Activated CD8-positive, alpha-beta memory T cell treated with anti-CD3 and anti-CD28 coated beads, Interleukin-2, amount 50 U/mL, for 24 hours (primary cell): ENCODE measurements at regions not wholly inside any gene's neighbourhood (a gene's known extent, or its start where the extent isn't known, plus 50 kb on each side); places are given as distances from the start of the nearest gene placed in this dataset.
"Not testable (repeated sequence)": the region's sequence is repeated elsewhere in the genome, so short reads cannot be mapped to it uniquely, and the experiment has no call there.

Source experiments
- DNase-seq: peaks from one replicate; pipeline ENCODE4 v3.0.0-alpha.2; 2020; ENCODE audit errors: extremely low read depth

DNA sequence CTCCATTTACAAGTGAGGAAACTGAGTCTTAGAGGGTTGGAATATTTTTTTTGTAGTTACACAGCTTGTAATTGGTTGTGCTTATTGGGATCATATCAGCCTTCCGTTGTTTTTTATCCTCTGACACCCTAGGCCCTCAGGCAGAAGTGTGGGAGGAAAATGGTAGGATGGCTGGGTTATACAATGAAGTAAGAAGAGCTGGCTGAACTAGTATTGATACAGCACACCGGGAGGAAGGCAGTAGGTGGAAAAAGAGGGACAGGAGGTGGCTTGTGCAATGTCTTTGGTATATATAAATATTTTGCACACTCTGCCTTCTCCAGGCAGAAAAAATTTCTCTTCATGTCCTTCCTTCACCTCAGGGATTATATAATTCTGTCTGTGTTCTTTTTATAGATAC, 214.3 kb upstream of the SGO1 start:
- DNase-seq: no peak

DNA sequence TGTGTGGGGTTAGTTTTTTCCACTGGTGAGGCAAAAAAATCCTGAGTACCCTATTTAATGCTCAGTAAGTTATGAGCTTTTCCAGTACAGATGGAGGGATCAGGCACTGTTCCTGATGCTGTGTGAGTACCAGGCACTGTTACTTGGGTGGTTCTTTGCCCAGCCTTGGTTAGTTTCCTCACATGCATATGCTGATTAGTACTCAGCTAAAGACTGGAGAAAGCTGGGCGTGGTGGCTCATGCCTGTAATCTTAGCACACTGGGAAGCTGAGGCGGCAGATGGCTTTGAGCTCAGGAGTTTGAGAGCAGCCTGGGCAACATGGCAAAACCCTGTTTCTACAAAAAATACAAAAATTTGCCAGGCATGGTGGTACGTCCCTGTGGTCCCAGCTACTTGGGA, 210.3 kb upstream of the SGO1 start:
- DNase-seq: no peak

DNA sequence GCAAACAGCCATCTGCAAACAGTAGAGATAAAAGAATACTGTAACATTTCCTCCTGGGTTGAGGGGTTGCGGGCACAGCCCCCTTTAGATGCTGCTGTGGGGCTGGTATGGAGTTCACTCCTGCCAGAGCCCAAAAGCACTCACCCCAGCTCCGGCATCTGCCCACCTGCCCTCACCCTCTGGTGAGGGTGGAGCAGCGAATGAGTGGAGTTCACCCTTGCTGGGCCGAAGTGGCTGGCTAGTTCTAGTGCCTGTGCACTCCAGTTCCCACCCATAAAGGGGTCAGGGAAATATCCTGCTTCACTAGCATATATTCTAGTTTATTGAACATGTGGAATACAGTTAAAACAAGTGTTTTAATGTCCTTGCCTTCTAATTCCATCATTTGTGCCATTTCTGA, 209.7 kb upstream of the SGO1 start:
- DNase-seq: no peak

GRCh38 chr3:20394243-20394642, 208.2 kb upstream of the SGO1 start:
- no peak for DNase-seq

- no peak for DNase-seq
Measured at GRCh38 chr3:20391644-20392043, 205.6 kb upstream of the SGO1 start.

GRCh38 chr3:20388971-20389370, 203.0 kb upstream of the SGO1 start:
- no peak for DNase-seq

DNA sequence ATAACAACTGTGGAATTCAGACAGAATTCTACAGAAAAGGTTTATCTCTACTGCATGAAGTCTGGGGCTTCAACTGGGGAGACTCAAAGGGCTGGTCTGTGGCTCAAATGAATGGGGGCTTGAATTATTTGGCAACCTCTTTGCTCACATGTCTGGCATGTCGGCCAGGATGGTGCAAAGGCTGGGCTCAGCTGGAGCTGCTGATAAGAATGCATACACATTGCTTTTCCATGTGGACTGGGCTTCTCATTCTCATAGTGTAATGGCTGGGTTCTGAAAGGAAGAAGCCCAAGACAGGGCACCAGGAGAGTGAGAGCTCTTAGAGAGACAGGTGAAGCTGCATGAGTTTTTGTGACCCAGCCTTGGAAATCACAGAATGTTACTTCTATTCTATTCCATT, 194.3 kb upstream of the SGO1 start:
- no peak for DNase-seq

DNA sequence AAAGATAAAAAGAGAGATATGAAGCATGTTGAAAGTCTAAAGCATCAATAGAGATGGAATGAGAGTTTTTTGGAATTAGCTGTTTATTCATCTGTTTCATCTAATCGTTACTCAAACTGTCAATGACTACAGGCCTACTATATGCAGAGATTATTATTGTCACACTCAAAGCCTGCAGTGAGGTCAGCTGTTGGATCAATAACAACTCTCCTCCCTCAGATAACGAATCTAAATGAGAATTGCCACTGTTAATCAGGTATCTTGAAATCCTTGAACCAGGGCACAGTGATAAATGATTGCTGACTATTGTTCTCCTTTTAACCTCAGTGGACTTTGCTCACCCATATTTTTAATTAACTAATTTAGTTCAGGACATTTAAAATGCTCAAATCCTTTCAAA, 192.3 kb upstream of the SGO1 start:
- DNase-seq: no peak

DNA sequence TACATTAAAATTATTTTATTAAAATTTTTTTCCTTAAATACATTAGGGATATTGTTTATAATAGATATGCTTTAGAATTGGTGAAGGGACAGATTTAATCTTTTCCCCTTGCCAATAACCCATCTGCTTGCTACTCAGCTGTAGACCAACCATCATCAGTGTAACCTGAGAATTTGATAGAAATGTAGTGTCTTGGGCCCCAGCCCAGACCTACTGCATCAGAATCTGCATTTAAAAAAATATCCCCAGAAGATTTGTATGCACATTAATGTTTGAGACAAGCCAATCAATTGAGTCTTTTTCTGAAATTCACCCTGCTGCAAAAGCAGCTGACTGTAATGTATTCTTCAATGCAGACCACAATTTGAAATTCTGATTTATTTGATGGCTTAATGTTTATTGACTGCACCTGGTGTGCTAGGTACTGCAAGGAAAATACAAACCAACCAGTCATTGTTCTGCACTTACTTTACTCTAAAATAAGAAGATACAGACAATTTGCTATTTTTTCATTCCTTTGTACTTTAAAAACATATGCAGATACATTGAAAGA, 190.7 kb upstream of the SGO1 start:
- DNase-seq: no peak

GRCh38 chr3:20375302-20375701, 189.3 kb upstream of the SGO1 start:
- DNase-seq: no peak

DNA sequence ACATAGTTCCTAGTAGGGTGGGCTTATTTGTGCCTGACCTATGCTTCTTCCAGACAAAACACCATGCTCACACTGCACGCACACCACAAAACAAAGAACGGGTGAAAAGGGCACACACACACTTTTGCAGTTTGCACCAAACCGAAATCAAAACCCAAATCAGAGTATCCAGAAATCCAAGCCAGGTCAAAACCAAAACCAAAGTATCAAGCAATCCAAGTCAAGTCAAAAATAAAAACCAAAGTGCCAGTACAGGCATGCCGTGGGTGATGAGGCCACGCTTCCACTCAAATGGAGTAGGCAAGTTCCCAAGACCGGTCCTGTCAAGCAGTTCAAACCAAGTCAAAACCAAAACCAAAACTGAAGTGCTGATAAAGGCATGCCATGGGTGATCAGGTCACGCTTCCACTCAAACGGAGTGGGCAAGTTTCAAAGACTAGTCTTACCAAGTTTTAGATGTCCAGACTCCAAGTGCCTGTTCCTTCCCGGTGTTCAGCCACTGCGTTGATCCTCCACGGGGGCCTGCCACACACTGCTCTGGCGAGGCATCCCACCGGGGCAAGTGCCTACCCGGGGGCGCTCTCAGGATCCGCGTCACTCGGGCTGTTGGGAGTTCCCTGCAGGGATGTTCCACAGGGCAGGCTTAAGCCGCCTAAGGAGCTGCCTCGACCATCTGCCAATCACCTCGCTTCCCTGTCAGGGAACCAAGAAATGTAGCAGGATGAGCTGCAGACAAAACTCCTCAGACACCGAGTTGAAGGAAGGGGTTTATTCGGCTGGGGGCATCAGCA, 184.5 kb upstream of the SGO1 start:
- not testable (repeated sequence) for DNase-seq

DNA sequence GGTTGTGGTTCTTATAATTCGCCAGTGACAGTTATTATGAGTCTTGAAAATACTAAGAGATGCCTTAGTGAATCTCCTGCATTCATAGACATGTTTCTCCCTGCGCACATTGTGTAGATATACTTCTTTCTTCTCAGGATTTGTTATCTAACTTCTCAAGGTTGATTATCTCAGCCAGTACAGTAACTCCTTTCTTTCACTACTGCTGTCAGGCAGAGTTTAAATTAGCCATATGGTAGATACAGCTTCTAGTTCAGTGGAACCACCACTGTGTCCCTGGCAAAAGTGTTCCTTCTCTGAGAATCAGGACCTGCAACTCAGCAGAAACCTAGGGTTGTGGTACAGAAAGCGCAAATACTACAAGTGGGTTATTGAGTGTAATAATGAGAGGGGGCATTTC, 175.0 kb upstream of the SGO1 start:
- DNase-seq: no peak

- DNase-seq: no peak
Measured at GRCh38 chr3:20353286-20353685, 167.3 kb upstream of the SGO1 start.

GRCh38 chr3:20352546-20353179, 166.7 kb upstream of the SGO1 start:
- DNase-seq: no peak

DNA sequence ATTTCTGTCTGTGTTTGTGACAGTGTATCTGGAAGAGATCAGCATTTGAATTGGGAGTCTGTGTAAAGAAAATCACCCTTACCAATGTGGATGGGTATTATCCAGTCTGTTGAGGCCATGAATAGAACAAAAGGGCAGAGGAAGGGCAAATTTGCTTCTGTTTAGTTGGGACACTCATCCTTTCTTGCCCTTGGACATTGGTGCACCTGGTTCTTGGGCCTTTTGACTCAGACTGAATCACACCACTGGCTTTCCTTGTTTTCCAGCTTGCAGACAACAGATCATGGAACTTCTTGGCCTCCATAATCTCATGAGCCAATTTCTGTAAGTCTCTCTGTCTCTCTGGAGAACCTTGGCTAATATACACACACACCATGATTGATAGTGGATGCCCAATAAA, 164.4 kb upstream of the SGO1 start:
- no peak for DNase-seq

GRCh38 chr3:20346916-20347315, 160.9 kb upstream of the SGO1 start:
- DNase-seq: no peak

DNA sequence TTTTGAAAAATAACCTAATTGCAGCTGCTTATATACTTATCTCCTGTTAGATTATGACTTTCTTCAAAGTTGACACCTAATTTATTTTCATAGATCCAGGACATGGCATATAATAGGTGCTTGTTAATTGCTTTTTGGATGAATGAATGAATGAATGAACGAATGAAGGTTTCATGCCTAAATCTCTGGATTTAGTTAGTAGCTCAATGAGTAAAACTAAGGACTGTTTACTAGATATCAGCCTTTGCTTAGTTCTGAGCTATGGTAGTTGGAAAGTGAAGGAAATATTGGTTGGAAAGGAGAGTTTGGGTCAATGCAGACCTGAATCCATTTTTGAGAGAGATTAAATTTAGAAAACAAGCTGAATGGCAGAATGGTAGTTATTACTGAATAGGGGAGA, 160.4 kb upstream of the SGO1 start:
- no peak for DNase-seq

GRCh38 chr3:20344400-20344959, 158.5 kb upstream of the SGO1 start:
- DNase-seq: no peak

DNA sequence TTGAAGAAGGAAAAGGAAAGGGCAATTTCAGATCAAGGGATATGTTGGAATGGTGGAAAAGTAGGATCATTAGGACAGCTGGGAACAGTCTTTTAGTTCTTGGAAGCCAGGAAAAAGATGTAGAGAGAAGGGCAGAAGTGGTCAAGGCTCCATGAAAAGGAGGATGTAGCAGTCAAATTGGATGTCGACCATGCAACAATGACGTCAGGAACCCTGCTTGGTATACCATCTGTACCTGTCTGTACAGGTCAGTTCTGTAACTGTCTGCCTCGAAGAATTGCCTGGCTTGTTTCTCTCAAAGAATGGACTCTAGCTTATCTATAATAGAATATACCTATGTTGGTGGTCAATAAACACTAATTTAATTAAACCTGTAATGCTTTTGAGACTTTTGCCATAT, 157.8 kb upstream of the SGO1 start:
- no peak for DNase-seq

- DNase-seq: peak; percentile 18
Measured at GRCh38 chr3:20340324-20340928, 154.4 kb upstream of the SGO1 start.

DNA sequence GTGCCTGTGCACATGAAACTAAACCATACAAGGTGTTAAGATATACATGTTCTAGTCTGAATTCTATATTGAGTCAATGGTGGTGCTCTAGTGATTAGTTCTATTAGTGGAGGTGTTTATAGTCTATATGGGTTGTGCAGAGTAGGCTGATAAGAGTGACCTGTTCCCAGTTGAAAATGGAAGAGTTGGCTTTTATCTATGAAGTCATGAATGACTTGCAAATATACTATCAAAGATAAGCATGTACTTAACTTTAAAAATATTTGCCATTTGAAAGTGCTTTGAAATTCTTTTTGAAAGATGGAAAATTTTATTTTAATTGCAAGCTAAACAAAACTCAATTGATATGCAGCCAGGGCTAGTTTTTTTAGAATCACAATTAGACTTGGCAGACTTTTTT, 150.6 kb upstream of the SGO1 start:
- no peak for DNase-seq

DNA sequence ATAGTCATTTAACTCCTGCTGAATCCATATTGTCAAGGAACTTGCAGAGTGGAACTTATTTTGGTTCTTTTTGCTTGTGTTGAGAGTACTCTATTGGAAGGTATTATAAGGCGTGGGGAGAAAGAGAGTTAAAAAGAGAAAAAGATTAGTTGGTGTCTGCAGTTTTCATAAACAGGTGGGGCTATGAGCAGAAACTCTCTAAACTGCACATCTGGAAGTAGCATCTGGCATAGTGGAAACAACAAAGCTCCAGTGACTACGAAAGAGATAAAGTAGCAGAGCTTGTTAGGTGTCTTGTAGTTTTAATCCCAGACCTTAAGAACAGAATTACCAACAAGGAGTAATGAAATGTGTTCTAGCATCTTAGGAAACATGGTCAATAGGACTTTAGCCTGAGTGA, 148.8 kb upstream of the SGO1 start:
- DNase-seq: no peak

- DNase-seq: no peak
Measured at GRCh38 chr3:20327889-20328288, 141.9 kb upstream of the SGO1 start.
